LNCaP clone FGC (cell line): ENCODE measurements at regions not wholly inside any gene's neighbourhood (a gene's known extent, or its start where the extent isn't known, plus 50 kb on each side); places are given as distances from the start of the nearest gene placed in this dataset.

Experiments used
- DNase-seq: peaks from one replicate; pipeline ENCODE4 v3.0.0-alpha.2; 2011; ENCODE audit warnings: low read depth
- H3K4me3 ChIP-seq: 2 replicates; pipeline ENCODE4 v1.5.1; 2011; ENCODE audit warnings: mild to moderate bottlenecking, low read depth, low read length, control low read depth
- CTCF ChIP-seq: IDR thresholded peaks from 2 replicates; pipeline ENCODE4 v1.5.1; 2012; ENCODE audit warnings: mild to moderate bottlenecking; ENCODE audit not compliant: control insufficient read depth, insufficient read depth; ENCODE audit errors: extremely low read depth

GRCh38 chr1:81197591-81197990 is 603.1 kb upstream of the ADGRL2 start:
- TF ChIP-seq CTCF, result no peak
- no peak overlapping the region for H3K4me3 ChIP-seq
- no peak for DNase-seq

- DNase-seq, result no peak
- H3K4me3 ChIP-seq, result no peak overlapping the region
- TF ChIP-seq CTCF, result no peak
These were observed 607.8 kb upstream of the ADGRL2 start for GRCh38 chr1:81192647-81193642.

GRCh38 chr1:81190003-81190402 is 610.7 kb upstream of the ADGRL2 start:
- H3K4me3 ChIP-seq, result no peak overlapping the region

GRCh38 chr1:81187635-81188034 is 613.1 kb upstream of the ADGRL2 start:
- TF ChIP-seq CTCF, result no peak
- no peak overlapping the region for H3K4me3 ChIP-seq
- no peak for DNase-seq

More at GRCh38 chr1:81190003-81190402, 610.7 kb upstream of the ADGRL2 start:
- no peak for DNase-seq
- no peak for TF ChIP-seq CTCF

GRCh38 chr1:81186261-81186660 is 614.5 kb upstream of the ADGRL2 start:
- DNase-seq, result no peak
- no peak for TF ChIP-seq CTCF
- no peak overlapping the region for H3K4me3 ChIP-seq

- TF ChIP-seq CTCF, result no peak
- H3K4me3 ChIP-seq, result no peak overlapping the region
- no peak for DNase-seq
These were observed 617.2 kb upstream of the ADGRL2 start for GRCh38 chr1:81183553-81183952.
